Activated T-helper 2 cell treated with anti-CD3 and anti-CD28 coated beads, Interferon-gamma antibody, Interleukin-2, Interleukin-4, amounts not matched to agents 10 μg/mL and 5 μg/mL and 100 μg/mL, durations not matched to agents 14 hours and 24 hours and 36 hours (primary cell): ENCODE measurements at regions not wholly inside any gene's neighbourhood (a gene's known extent, or its start where the extent isn't known, plus 50 kb on each side); places are given as distances from the start of the nearest gene placed in this dataset.
"Not testable (repeated sequence)": the region's sequence is repeated elsewhere in the genome, so short reads cannot be mapped to it uniquely, and the experiment has no call there.

Source experiments
- DNase-seq: peaks from one replicate; pipeline ENCODE4 v3.0.0; 2021; ENCODE audit warnings: low spot score
- H3K27ac Mint-ChIP-seq: one replicate; pipeline ENCODE4 v1.8.0; 2021; ENCODE audit warnings: mixed read lengths
- H3K27me3 Mint-ChIP-seq: one replicate; pipeline ENCODE4 v1.8.0; 2021; ENCODE audit warnings: low read depth, mixed read lengths
- H3K36me3 Mint-ChIP-seq: one replicate; pipeline ENCODE4 v1.8.0; 2021; ENCODE audit warnings: low read depth, mixed read lengths
- H3K4me1 Mint-ChIP-seq: one replicate; pipeline ENCODE4 v1.8.0; 2021; ENCODE audit warnings: low read depth, mixed read lengths
- H3K4me3 Mint-ChIP-seq: one replicate; pipeline ENCODE4 v1.8.0; 2021; ENCODE audit warnings: low read depth, mild to moderate bottlenecking, moderate library complexity, mixed read lengths
- H3K9me3 Mint-ChIP-seq: one replicate; pipeline ENCODE4 v1.8.0; 2021; ENCODE audit warnings: mixed read lengths
- intact Hi-C: fragments of 100-400 bp; cut with micrococcal nuclease; formaldehyde crosslinking; loops from one replicate; pipeline ENCODE4 v1.15.1; 2023

DNA sequence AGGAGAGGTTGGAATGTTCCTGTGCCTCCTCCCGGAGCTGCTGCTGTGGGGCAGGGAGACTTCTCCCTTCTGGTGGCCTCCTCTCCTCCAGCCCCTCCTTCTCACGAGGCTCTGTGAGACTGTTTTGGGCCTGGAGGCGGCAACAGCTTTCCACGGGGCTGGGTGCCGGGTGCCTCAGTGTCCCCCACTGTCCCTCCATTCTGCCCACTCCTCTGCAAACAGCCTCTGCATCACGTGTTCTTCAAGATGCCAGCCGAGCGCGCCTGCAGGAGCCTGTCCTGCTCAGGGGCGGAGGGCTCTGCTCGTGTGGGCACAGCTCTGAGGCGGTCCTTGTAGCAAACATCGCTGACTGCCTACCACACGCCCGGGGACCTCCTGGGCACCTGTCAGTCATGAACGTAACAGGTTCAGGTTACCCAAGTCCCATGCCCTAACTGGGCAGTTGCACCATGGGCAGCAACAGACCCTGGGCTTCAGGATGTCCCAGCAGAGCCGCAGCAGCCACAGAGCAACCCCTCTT is 70.8 kb downstream of the RRM2 start:
- Mint-ChIP-seq H3K9me3 (peaks cover 5% of the 10 kb centered on the region), H3K4me1 (no peaks in the 10 kb centered on the region), H3K4me3 (no peak overlapping the region), H3K36me3 (peaks cover 29% of the 10 kb centered on the region), H3K27ac (no peak overlapping the region), H3K27me3 (no peaks in the 10 kb centered on the region)
- intact Hi-C loops, result no loop called here
- no peak for DNase-seq

DNA sequence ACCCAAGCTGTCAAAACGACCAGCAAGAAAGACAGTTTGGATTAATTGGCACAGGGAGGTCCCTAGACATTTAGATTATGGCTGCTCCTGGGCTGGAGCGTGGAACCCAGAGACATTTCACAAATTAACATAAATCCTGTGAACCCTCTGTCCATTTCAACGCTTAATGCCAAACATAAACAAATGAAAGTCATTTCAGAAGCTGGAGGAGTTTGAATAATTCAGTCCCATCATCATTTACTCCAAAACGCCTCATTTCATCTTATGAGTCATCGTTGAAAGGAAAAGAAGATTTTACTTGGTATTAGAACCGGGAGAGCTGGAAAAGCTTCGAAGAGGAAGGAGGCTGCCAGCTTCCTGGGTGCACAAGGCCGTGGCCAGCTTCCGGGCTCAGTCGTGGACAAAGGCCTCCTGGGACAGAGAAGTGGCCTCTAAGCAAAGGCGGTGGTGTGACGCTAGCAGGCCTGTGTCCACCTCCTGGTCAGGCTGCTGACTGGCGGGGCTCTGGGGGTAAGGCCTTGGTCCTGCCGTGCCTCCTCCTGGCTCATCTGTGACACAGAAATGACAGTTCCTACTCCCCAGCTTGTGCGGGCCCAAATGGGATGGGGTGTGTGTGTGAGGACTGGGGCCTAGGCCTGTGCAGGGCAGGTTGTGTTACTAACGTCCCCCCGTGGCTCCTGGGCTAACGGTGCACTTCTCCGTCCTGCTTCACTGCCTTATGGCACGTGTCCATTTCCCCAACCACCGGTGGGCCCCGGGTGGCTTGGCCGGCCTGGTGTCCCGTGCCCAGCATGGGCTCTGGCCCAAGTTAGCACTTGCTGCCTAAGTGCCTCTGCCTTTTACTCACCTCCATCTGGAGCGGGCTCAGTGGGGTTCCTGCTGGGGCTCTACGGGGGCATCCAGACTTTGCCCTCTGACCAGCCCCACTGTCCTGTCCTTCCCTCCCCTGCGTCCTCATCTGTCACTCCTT is 71.6 kb downstream of the RRM2 start:
- H3K4me3 Mint-ChIP-seq, result no peak overlapping the region
- DNase-seq, result no peak
- H3K4me1 Mint-ChIP-seq, result no peaks in the 10 kb centered on the region
- no peaks in the 10 kb centered on the region for H3K27me3 Mint-ChIP-seq
- H3K27ac Mint-ChIP-seq, result no peak overlapping the region
- H3K9me3 Mint-ChIP-seq, result peaks cover 5% of the 10 kb centered on the region
- intact Hi-C loops, result no loop called here
- peaks cover 29% of the 10 kb centered on the region for H3K36me3 Mint-ChIP-seq

DNA sequence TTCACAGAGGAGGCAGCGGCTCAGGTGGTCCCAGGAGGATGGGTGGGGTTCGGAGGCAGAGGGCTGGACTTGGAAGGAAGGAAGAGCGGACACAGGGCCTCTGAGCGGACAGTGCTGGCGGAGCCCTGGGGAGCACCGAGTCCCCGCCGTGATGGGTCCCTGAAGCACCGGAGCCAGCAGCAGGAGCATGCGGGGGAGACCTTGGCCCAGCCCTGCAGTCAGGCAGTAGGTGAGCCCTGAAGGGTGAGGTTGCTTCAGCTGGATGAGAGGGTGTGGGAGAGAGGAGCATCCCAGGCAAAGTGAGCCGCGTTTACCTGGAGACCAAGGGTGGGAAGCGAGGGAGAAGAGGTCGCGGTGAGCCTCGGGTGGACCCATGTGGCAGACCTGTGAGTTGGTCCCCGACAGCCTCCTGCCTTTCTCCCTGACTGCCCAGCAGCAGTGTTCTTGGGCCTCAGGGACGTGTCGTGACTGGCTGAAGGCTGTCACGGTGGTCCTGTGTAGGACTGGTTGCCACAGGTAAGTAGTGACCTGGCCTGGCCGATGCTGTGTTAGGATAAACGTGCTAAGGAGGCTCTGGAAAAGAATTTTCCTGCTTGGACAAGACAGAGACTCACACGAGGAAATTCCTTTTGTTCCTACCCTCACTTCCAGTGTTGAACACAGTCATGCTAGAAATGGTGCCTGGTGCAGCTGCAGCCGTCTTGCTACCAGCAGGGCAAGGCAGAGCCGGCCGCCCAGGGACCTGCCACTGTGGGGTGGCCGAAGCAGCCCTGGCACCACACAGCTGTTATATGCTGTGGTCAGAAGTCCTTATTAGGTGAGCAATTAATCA is 73.0 kb downstream of the RRM2 start:
- Mint-ChIP-seq H3K4me3 (no peak overlapping the region), H3K27ac (no peak overlapping the region), H3K4me1 (no peaks in the 10 kb centered on the region)

DNA sequence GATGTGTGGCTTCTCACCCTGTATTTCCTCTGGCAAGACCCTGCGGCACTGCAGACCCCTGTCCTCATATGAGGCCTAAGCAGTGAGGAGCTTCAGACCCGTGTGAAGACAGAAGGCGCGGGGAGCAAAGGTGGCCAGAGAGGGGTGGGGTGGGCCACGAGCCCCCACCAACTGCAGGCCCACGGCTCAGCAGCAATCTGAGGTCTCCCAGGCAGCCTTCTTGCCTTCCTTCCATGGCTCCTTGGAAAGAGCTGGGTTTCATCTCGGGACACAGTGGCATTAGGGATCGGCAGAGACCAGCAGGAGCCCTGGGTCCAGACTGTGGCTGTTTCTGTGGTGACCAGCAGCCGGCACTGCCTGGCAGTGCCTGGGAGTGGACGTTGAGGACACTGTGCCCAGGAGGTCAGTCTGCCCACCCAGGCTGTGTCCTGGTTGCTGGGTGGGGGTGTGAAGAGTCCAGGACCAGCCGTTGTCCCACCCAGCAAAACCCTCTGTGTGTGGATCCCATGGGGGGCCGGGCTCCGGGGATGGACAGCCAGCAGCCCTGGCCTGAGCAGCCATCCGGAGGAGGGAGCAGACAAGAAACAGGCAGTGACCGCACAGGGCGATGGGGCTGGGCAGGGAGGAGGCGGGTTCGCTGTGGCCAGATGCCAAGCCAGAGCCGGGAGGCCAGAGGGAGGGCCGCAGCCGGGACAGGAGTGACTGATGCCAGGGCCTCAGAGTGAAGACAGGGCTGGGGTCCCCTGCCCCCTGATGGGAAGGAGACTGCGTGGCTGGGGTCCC is 73.8 kb downstream of the RRM2 start:
- no peak for DNase-seq
- H3K27ac Mint-ChIP-seq, result no peak overlapping the region
- H3K4me1 Mint-ChIP-seq, result no peaks in the 10 kb centered on the region
- H3K27me3 Mint-ChIP-seq, result no peaks in the 10 kb centered on the region
- H3K4me3 Mint-ChIP-seq, result no peak overlapping the region
- peaks cover 16% of the 10 kb centered on the region for H3K36me3 Mint-ChIP-seq
- H3K9me3 Mint-ChIP-seq, result no peaks in the 10 kb centered on the region
- intact Hi-C loops, result no loop called here

More for the DNA sequence above, 73.0 kb downstream of the RRM2 start:
- Mint-ChIP-seq H3K27me3 (no peaks in the 10 kb centered on the region), H3K36me3 (peaks cover 19% of the 10 kb centered on the region), H3K9me3 (no peaks in the 10 kb centered on the region)
- intact Hi-C loops, result no loop called here
- DNase-seq, result no peak

DNA sequence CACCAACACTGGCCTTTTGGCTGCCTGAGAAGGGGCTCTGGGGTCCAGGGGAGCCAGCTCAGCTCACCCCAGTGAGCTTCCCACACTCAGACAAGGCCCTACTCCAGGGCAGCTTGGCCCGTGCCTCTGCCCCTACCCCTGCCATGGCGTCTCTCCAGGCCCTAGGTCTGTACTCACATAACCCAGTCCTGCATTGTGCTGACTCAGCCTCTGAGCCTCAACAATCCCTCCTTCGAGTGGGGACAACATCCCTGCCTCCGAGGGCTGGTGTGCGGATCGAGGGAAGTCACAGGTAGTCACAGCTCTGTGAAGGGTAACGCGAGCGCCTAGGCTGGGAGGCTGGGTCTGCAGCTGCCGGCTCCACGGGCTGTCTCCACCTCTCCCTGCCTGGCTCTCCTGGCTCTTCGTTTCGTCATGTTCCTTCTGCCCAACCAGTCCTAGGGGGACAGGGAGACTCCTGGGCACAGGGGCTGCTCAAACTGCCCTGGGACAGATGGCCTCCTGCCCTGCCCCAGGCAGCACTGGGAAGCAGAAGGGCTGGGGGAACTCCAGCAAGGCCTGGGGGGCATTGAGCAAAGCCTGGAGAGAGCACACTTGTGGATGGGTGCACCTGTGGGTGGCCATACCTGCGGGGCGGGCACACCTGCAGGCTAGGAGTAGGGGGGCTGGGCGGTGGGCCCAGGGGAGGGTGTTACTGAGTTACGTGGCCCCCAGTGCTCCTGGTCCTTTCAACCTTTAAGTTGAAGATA is 74.6 kb downstream of the RRM2 start:
- no peaks in the 10 kb centered on the region for H3K9me3 Mint-ChIP-seq
- DNase-seq, result no peak
- intact Hi-C loops, result no loop called here
- H3K4me3 Mint-ChIP-seq, result no peak overlapping the region
- H3K36me3 Mint-ChIP-seq, result peaks cover 16% of the 10 kb centered on the region
- H3K27ac Mint-ChIP-seq, result no peak overlapping the region
- H3K4me1 Mint-ChIP-seq, result no peaks in the 10 kb centered on the region
- no peaks in the 10 kb centered on the region for H3K27me3 Mint-ChIP-seq

DNA sequence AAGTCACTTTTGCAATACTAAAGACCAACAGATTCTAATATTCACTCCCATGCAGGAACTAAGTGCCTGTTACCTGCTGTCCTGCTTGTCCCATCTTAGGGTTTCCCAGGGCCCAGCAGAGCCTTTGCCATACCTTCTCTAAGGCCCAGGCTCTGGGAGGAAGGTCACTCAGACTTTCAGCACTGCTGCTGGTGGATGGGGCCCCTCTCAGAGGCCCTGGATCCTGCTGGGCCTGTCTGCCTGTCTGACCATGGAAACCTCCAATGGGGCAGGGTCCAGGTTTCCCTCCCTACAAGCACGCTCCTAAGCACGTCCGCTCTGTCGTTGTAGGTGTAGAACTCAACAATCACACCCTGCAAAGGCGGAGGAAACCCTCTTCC is 75.1 kb downstream of the RRM2 start:
- H3K9me3 Mint-ChIP-seq, result no peaks in the 10 kb centered on the region

DNA sequence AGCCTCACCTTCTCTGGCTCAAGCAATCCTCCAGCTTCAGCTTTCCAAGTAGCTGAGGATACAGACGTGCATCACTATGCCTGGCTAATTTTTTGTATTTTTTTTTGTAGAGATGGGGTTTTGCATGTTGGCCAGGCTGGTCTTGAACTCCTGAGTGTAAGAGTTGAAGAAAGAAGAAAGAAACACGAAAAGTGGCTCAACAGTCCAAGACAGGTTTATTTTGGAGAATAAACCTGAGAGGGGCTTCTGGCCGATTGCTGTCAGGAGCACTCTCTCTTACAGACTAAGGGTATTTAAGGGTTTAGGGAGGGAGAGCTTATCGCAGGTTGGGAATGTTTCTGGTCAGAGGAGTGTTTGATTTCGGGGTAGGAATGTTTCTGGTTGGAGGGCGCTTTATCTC is 75.9 kb downstream of the RRM2 start:
- H3K4me1 Mint-ChIP-seq, DNase-seq, H3K27me3 Mint-ChIP-seq, H3K9me3 Mint-ChIP-seq, H3K27ac Mint-ChIP-seq, H3K4me3 Mint-ChIP-seq, intact Hi-C loops: not testable (repeated sequence)
- H3K36me3 Mint-ChIP-seq, result peaks cover 19% of the 10 kb centered on the region

More for the DNA sequence above, 75.1 kb downstream of the RRM2 start:
- Mint-ChIP-seq H3K4me1 (no peaks in the 10 kb centered on the region), H3K36me3 (peaks cover 16% of the 10 kb centered on the region), H3K4me3 (no peak overlapping the region), H3K27ac (no peak overlapping the region), H3K27me3 (no peaks in the 10 kb centered on the region)
- intact Hi-C loops, result no loop called here
- no peak for DNase-seq

DNA sequence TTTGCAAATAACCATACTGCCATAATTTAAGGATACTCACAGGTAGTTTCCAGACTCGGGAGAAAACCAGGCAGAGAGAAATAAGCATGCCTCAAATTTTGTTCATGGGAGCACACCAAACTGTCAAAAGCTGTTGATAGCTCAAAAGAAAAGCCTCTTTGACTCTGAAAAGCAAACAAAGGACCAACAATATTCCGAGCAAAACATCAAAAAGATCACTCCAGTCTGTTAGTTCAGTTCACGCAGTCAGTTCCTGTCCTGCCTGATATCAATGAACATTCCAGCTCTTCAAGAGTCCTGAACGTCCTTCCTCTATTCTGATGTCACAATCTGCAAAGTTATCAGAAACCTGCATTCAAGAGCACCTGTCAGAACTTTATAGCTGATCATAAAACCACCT is 78.7 kb downstream of the RRM2 start:
- Mint-ChIP-seq H3K9me3 (no peaks in the 10 kb centered on the region), H3K36me3 (peaks cover 25% of the 10 kb centered on the region), H3K27me3 (no peaks in the 10 kb centered on the region), H3K4me1 (no peaks in the 10 kb centered on the region), H3K4me3 (no peak overlapping the region), H3K27ac (no peak overlapping the region)
- DNase-seq, result no peak
- intact Hi-C loops, result no loop called here

DNA sequence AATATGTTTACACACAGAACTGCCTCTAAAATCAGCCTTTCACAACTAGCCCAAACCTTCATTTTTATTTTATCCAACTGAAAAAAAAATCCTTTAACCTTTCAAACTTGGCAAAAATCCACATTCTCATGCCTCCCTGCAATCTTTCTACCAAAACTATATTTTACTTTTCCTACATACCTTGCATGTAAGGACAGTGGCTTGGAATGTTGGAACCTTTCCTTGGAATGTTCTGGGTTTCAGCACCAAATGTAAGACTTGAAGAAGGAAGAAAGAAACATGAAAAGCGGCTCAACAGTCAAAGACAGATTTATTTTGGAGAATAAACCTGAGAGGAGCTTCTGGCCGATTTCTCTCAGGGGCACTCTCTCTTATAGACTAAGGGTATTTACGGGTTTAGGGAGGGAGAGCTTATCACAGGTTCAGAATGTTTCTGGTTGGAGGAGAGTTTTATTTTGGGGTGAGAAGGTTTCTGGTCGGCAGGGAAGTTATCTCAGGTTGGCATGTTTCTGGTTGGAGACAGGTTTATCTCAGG is 79.7 kb downstream of the RRM2 start:
- no peak for DNase-seq
- H3K36me3 Mint-ChIP-seq, result peaks cover 30% of the 10 kb centered on the region
- no peak overlapping the region for H3K4me3 Mint-ChIP-seq
- H3K9me3 Mint-ChIP-seq, result no peaks in the 10 kb centered on the region
- H3K27ac Mint-ChIP-seq, result no peak overlapping the region
- H3K27me3 Mint-ChIP-seq, result no peaks in the 10 kb centered on the region
- H3K4me1 Mint-ChIP-seq, result no peaks in the 10 kb centered on the region
- intact Hi-C loops, result no loop called here

DNA sequence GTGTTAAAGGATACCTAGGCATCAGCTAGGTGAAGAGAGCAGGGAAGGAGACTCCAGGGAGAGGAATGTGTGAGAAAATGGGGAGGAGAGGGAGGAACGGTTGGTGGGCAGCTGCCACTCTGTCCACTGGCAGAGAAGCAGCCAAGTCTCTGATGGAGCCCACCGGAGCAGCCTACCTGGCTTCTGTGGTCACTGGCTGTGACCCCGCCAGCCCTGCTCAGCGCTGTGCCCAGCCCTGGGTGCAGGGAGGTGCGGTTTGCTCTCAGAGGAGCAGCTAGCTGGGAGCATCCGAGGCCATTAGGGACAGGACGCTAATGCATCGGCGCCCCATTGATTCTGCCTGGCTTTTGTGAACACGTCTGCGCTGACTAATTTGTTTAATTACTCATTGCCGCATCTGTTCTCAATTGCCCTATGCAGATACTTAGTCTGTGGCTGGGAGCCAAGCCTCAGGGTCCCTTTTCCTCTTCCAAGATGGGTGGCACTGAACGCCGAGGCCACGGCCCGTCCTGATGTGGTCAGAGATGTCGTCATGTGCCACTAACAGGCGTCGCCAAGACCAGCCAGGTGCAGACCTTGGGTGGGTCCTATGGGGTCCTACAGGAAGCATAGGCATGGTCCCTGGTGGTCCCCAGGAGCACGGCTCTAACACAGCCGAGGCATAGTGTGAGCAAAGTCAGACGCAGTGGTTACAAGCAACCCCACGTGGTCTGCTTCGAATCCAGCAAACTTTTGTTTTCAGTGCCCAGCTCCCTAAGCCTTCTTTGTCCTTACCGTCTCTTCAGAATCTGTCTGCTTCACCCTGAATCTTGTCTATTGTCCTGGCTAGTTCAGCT is 82.0 kb downstream of the RRM2 start:
- H3K27me3 Mint-ChIP-seq, result no peaks in the 10 kb centered on the region
- no peak for DNase-seq
- H3K27ac Mint-ChIP-seq, result no peak overlapping the region
- no peak overlapping the region for H3K4me3 Mint-ChIP-seq
- intact Hi-C loops, result no loop called here
- H3K4me1 Mint-ChIP-seq, result no peaks in the 10 kb centered on the region
- peaks cover 13% of the 10 kb centered on the region for H3K36me3 Mint-ChIP-seq
- no peaks in the 10 kb centered on the region for H3K9me3 Mint-ChIP-seq

DNA sequence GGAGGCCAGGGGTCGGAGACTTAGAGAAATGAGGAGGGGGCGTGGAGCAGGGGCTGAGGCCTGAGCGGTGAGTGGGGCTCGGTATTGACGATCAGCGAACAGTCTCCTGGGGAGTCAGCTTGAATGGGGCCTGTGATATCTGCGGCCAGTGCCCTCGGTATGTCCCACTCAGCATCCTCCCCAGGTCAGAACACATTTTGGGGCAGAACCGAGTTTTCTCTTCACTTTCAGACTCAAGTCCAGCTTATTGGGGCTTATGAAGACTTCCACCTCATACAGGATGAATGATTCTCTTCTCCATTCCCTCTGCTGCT is 82.6 kb downstream of the RRM2 start:
- no peak for DNase-seq
- no peaks in the 10 kb centered on the region for H3K4me1 Mint-ChIP-seq
- H3K9me3 Mint-ChIP-seq, result no peaks in the 10 kb centered on the region
- no peaks in the 10 kb centered on the region for H3K27me3 Mint-ChIP-seq
- H3K36me3 Mint-ChIP-seq, result peaks cover 13% of the 10 kb centered on the region
- no peak overlapping the region for H3K4me3 Mint-ChIP-seq
- intact Hi-C loops, result no loop called here
- no peak overlapping the region for H3K27ac Mint-ChIP-seq
